Natural killer cell treated with Interleukin-12 subunit alpha and Interleukin-12 subunit beta and Interleukin-15 and Interleukin-18, amount 100 ng/mL, for 72 hours (primary cell): ENCODE measurements at regions not wholly inside any gene's neighbourhood (a gene's known extent, or its start where the extent isn't known, plus 50 kb on each side); places are given as distances from the start of the nearest gene placed in this dataset.

Experiments
- ATAC-seq, 2 donors: fragments of 150-1000 bp; cut with Tn5 transposase in 1 of 2; sonication (Bioruptor Pico), chemical (Tn5 transposase) in 1 of 2; 2 replicates each; pipeline ENCODE4 v1.10.0; 2021
- DNase-seq: peaks from one replicate; pipeline ENCODE4 v3.0.0; 2022; ENCODE audit warnings: low spot score
- H3K27ac Mint-ChIP-seq, 2 donors: 1 replicate in 1 of 2; 2 replicates in 1 of 2; pipeline ENCODE4 v1.8.0; 2022; ENCODE audit warnings: mixed read lengths in 2 of 2, mild to moderate bottlenecking in 1 of 2, moderate library complexity in 1 of 2
- H3K27me3 Mint-ChIP-seq, 2 donors: 1 replicate in 1 of 2; 2 replicates in 1 of 2; pipeline ENCODE4 v1.8.0; 2022; ENCODE audit warnings: mixed read lengths in 2 of 2
- H3K36me3 Mint-ChIP-seq: one replicate; pipeline ENCODE4 v1.8.0; 2022; ENCODE audit warnings: mixed read lengths
- H3K4me1 Mint-ChIP-seq, 2 donors: 1 replicate in 1 of 2; 2 replicates in 1 of 2; pipeline ENCODE4 v1.8.0; 2022; ENCODE audit warnings: low read depth in 2 of 2, mixed read lengths in 2 of 2, mild to moderate bottlenecking in 1 of 2
- H3K4me3 Mint-ChIP-seq: one replicate; pipeline ENCODE4 v1.8.0; 2022; ENCODE audit warnings: mixed read lengths
- H3K9me3 Mint-ChIP-seq: 2 replicates; pipeline ENCODE4 v1.8.0; 2022; ENCODE audit warnings: mixed read lengths

GRCh38 chr2:206869824-206870495 lies 69.4 kb upstream of the CPO start:
- Mint-ChIP-seq H3K27me3 (peaks cover 16 to 17% of the 10 kb centered on the region in 2 donors), H3K36me3 (no peaks in the 10 kb centered on the region), H3K4me3 (no peak overlapping the region), H3K4me1 (no peaks in the 10 kb centered on the region), H3K27ac (no peak overlapping the region), H3K9me3 (peaks cover 4% of the 10 kb centered on the region)
- ATAC-seq: no peak
- no peak for DNase-seq

- Mint-ChIP-seq H3K4me3 (no peak overlapping the region), H3K36me3 (no peaks in the 10 kb centered on the region), H3K4me1 (no peaks in the 10 kb centered on the region), H3K27me3 (peaks cover 12 to 14% of the 10 kb centered on the region in 2 donors), H3K9me3 (peaks cover 4% of the 10 kb centered on the region), H3K27ac (no peak overlapping the region)
- ATAC-seq: no peak
- no peak for DNase-seq
Measured at GRCh38 chr2:206873423-206873822, 65.9 kb upstream of the CPO start.

- Mint-ChIP-seq H3K4me3 (no peak overlapping the region), H3K27ac (no peak overlapping the region), H3K36me3 (no peaks in the 10 kb centered on the region), H3K27me3 (peaks cover 15 to 20% of the 10 kb centered on the region in 2 donors), H3K4me1 (no peaks in the 10 kb centered on the region), H3K9me3 (peaks cover 4% of the 10 kb centered on the region)
- no peak for ATAC-seq
- no peak for DNase-seq
Measured at GRCh38 chr2:206875701-206876100, 63.6 kb upstream of the CPO start.

- no peak for ATAC-seq
Measured at GRCh38 chr2:206876216-206876860, 63.0 kb upstream of the CPO start.

GRCh38 chr2:206881708-206882410 lies 57.5 kb upstream of the CPO start:
- Mint-ChIP-seq H3K27me3 (peaks cover 11 to 12% of the 10 kb centered on the region in 2 donors), H3K36me3 (no peaks in the 10 kb centered on the region), H3K9me3 (no peaks in the 10 kb centered on the region), H3K27ac (no peak overlapping the region), H3K4me3 (no peak overlapping the region), H3K4me1 (no peaks in the 10 kb centered on the region)
- ATAC-seq (no peak), DNase-seq (no peak)

More at GRCh38 chr2:206876216-206876860, 63.0 kb upstream of the CPO start:
- Mint-ChIP-seq H3K9me3 (peaks cover 4% of the 10 kb centered on the region), H3K4me1 (no peaks in the 10 kb centered on the region), H3K36me3 (no peaks in the 10 kb centered on the region), H3K4me3 (no peak overlapping the region), H3K27me3 (peaks cover 15 to 20% of the 10 kb centered on the region in 2 donors), H3K27ac (no peak overlapping the region)
- no peak for DNase-seq

DNA sequence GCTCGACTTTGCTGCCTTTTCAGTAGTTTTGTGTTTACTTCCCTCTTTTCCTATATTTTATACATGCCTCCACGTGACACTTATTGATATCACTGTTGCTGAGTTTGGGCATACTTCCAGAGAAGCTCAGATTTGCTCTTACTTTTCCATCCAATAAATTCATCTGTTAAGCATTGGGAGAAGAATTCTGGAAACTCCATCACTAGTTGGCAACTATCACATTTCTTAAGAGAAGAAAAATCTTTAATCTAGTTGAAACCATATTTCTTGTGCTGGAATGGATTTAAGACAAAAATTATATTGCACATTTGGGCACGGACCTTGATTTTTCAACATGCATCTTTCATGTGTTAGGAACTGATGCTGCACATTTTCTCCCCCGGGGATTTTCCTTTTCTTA lies 52.6 kb upstream of the CPO start:
- no peak for ATAC-seq
- H3K36me3 Mint-ChIP-seq: no peaks in the 10 kb centered on the region
- no peak overlapping the region for H3K4me3 Mint-ChIP-seq
- H3K9me3 Mint-ChIP-seq: no peaks in the 10 kb centered on the region
- no peak for DNase-seq
- peaks cover 8 to 13% of the 10 kb centered on the region in 2 donors for H3K27me3 Mint-ChIP-seq
- no peaks in the 10 kb centered on the region for H3K4me1 Mint-ChIP-seq
- no peak overlapping the region for H3K27ac Mint-ChIP-seq

DNA sequence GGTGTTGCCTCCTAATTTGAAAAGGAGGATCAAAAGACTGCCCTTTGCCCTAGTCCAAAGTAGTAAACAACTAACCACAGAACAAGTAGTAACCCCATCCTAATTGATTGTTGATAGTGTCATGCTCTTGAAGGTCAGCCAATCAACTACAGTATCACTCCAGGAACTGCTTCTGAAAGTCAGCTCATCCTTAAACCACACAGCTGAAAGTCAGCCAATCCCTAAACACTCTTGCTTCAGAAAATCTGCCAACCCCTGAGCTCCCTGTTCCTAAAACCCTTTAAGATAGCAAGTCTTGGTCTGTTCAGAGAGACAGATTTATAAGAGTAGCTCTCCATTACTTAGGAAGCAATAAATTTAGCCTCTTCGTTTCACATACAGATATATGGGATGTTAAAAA lies 51.6 kb upstream of the CPO start:
- ATAC-seq (no peak), DNase-seq (no peak)
- no peaks in the 10 kb centered on the region for H3K4me1 Mint-ChIP-seq
- H3K27ac Mint-ChIP-seq: no peak overlapping the region
- H3K27me3 Mint-ChIP-seq: peaks cover 5 to 7% of the 10 kb centered on the region in 2 donors
- H3K9me3 Mint-ChIP-seq: no peaks in the 10 kb centered on the region
- H3K4me3 Mint-ChIP-seq: no peak overlapping the region
- H3K36me3 Mint-ChIP-seq: no peaks in the 10 kb centered on the region
